ENCODE measurements at regions not wholly inside any gene's neighbourhood (a gene's known extent, or its start where the extent isn't known, plus 50 kb on each side); places are given as distances from the start of the nearest gene placed in this dataset.

DNA sequence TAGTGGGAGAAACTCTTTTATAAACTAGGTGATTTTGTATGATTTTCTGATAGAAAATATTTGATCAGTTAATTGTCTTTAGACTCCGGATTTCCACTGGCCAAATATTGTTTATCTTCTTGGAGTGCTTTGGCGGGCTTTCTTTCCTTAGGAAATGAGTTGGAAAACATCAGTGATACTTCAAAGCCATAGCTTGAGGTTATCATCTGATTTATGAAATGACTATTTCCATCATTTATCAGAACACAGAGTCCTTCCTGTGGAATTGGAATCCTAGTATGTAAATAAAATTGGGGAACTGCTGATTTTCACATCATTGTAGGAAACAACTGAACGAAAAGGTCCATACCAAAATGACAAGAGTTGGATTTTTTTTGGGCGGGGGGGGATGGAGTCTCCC, 186.0 kb upstream of the DCN start:
- no peak for TF ChIP-seq EZH2phosphoT487 (conservative IDR thresholded peaks at IDR 0.05; ENCODE audit: low read length)
- TF ChIP-seq CTCF (IDR thresholded peaks at IDR 0.05; ENCODE audit: insufficient read depth, low read length, poor library complexity, severe bottlenecking), result no peak
- H3K27me3 ChIP-seq (ENCODE audit: low read length), result no peaks in the 10 kb centered on the region
- no peak overlapping the region for H3K4me3 ChIP-seq (ENCODE audit: insufficient read depth, low read length, poor library complexity, severe bottlenecking)
- H3K9ac ChIP-seq (ENCODE audit: low read length), result no peak overlapping the region
- H3K79me2 ChIP-seq (ENCODE audit: insufficient read depth, low read length), result no peaks in the 10 kb centered on the region
- no peaks in the 10 kb centered on the region for H4K20me1 ChIP-seq (ENCODE audit: low read depth, low read length)
- H3K27ac ChIP-seq (ENCODE audit: low read depth, low read length), result no peak overlapping the region
- no peaks in the 10 kb centered on the region for H3F3A ChIP-seq (ENCODE audit: insufficient read depth)
- H3K36me3 ChIP-seq (ENCODE audit: low read length), result no peaks in the 10 kb centered on the region
- H3K4me2 ChIP-seq (ENCODE audit: low read depth, low read length, poor library complexity, severe bottlenecking), result no peak overlapping the region
- H3K9me2 ChIP-seq (replicated peaks; ENCODE audit: insufficient read depth, low read length), result no peaks in the 10 kb centered on the region
- no peaks in the 10 kb centered on the region for H3K9me3 ChIP-seq (ENCODE audit: insufficient read depth, low read length)
- no peak overlapping the region for H2AFZ ChIP-seq (ENCODE audit: low read depth, low read length, severe bottlenecking)

DNA sequence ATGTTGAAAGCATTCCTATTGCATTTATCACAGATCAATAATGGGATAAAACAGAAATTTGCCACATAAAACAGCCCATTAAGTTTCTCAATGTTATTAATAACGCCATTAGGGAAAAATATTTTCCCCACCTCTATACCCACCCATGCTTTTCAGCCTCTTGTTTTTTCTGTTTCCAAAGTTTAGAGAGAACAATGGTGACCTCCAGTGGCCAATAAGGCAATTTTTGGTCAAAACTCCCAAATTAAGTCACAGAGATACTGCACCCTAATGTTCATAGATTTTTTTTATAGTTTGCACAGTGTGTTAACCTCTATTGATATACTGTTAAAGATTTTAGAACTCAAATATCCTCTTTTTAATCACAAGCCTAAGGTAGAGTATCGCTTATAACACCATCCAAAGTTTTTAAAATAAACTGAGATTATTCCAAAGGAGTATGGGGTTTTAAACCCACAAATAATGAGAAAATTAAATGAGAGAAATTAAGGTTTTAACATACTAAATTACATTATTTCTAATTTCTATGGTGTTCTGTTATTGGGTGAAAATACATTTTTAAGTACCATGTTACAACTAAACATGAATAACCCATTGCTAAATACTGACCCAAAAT, 184.7 kb upstream of the DCN start:
- Histone ChIP-seq H3K27me3 (ENCODE audit: low read length) (no peaks in the 10 kb centered on the region), H3K9me2 (replicated peaks; ENCODE audit: insufficient read depth, low read length) (no peaks in the 10 kb centered on the region), H3K27ac (ENCODE audit: low read depth, low read length) (no peak overlapping the region), H3K4me2 (ENCODE audit: low read depth, low read length, poor library complexity, severe bottlenecking) (no peak overlapping the region), H3K9me3 (ENCODE audit: insufficient read depth, low read length) (no peaks in the 10 kb centered on the region), H3F3A (ENCODE audit: insufficient read depth) (no peaks in the 10 kb centered on the region), H3K79me2 (ENCODE audit: insufficient read depth, low read length) (no peaks in the 10 kb centered on the region), H4K20me1 (ENCODE audit: low read depth, low read length) (no peaks in the 10 kb centered on the region), H3K9ac (ENCODE audit: low read length) (no peak overlapping the region), H2AFZ (ENCODE audit: low read depth, low read length, severe bottlenecking) (no peak overlapping the region), H3K4me3 (ENCODE audit: insufficient read depth, low read length, poor library complexity, severe bottlenecking) (no peak overlapping the region), H3K36me3 (ENCODE audit: low read length) (no peaks in the 10 kb centered on the region)
- TF ChIP-seq CTCF (IDR thresholded peaks at IDR 0.05; ENCODE audit: insufficient read depth, low read length, poor library complexity, severe bottlenecking), result peak; percentile 51
- TF ChIP-seq EZH2phosphoT487 (conservative IDR thresholded peaks at IDR 0.05; ENCODE audit: low read length), result no peak

DNA sequence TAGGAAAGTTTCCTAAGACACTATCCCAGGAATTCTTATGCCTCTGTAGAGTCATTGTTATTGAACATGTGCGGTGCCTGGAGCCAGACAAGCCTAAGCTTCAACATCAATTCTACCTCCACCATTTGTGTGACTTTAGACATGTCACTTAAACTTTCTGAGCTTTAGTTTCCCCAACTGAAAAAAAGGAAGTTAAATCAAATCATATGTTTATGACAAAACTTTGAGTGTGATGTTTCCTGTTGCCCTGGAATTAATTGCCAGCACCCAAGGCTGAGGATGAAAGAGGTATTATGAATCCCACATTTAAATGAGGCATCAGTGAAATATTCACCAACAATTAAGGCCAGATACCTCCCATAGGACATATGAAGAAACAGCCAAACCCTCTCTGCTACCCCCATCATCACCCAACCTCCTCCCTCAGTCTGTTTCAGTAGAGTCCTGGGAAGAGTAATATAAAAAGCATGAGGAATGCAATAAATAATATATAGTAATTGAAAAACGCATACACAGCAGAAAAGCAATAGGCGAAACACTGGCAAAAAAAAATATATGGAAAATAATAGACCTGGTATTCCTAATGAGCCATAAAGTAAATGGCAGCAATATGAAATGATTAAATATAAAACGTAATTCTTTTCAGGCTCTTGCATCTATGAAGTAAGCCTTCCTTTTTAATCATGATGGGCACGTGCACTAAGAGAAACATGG, 182.0 kb upstream of the DCN start:
- Histone ChIP-seq H2AFZ (ENCODE audit: low read depth, low read length, severe bottlenecking) (no peak overlapping the region), H3K36me3 (ENCODE audit: low read length) (no peaks in the 10 kb centered on the region), H3K27me3 (ENCODE audit: low read length) (no peaks in the 10 kb centered on the region), H4K20me1 (ENCODE audit: low read depth, low read length) (no peaks in the 10 kb centered on the region), H3F3A (ENCODE audit: insufficient read depth) (no peaks in the 10 kb centered on the region), H3K79me2 (ENCODE audit: insufficient read depth, low read length) (no peaks in the 10 kb centered on the region), H3K27ac (ENCODE audit: low read depth, low read length) (no peak overlapping the region), H3K9me2 (replicated peaks; ENCODE audit: insufficient read depth, low read length) (no peaks in the 10 kb centered on the region), H3K4me2 (ENCODE audit: low read depth, low read length, poor library complexity, severe bottlenecking) (no peak overlapping the region), H3K9ac (ENCODE audit: low read length) (no peak overlapping the region), H3K4me3 (ENCODE audit: insufficient read depth, low read length, poor library complexity, severe bottlenecking) (no peak overlapping the region), H3K9me3 (ENCODE audit: insufficient read depth, low read length) (no peaks in the 10 kb centered on the region)
- TF ChIP-seq CTCF (IDR thresholded peaks at IDR 0.05; ENCODE audit: insufficient read depth, low read length, poor library complexity, severe bottlenecking) (no peak), EZH2phosphoT487 (conservative IDR thresholded peaks at IDR 0.05; ENCODE audit: low read length) (no peak)

Measured in SU-DHL-6 (cell line).